ENCODE measurements at regions not wholly inside any gene's neighbourhood (a gene's known extent, or its start where the extent isn't known, plus 50 kb on each side); places are given as distances from the start of the nearest gene placed in this dataset.

DNA sequence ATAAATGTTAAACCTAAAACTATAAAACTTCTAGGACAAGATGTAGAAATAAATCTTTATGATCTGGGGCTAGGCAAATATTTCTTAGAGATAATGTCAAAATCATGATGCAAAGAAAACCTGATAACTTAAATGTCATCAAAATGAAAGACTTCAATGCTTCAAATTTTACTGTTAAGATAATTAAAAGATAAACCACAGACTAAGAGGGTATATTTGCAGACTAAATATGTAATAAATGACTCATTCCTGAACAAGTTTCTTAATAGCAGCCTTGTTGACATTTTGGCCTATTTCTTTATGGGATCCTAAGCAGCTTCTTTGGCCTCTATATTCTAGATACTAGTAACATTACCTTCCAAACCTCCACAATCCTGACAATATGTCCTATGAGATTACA is 2878.3 kb upstream of the PCDH20 start:
- TF ChIP-seq L3MBTL2 (conservative IDR thresholded peaks at IDR 0.05) (no peak), SP1 (IDR thresholded peaks at IDR 0.05) (no peak), FOXM1 (IDR thresholded peaks at IDR 0.05; ENCODE audit: borderline replicate concordance) (no peak), BHLHE40 (IDR thresholded peaks at IDR 0.05; ENCODE audit: borderline replicate concordance) (no peak)
- TF ChIP-seq, protein P1, sequence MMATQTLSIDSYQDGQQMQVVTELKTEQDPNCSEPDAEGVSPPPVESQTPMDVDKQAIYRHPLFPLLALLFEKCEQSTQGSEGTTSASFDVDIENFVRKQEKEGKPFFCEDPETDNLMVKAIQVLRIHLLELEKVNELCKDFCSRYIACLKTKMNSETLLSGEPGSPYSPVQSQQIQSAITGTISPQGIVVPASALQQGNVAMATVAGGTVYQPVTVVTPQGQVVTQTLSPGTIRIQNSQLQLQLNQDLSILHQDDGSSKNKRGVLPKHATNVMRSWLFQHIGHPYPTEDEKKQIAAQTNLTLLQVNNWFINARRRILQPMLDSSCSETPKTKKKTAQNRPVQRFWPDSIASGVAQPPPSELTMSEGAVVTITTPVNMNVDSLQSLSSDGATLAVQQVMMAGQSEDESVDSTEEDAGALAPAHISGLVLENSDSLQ (IDR thresholded peaks at IDR 0.05) = no peak

Data from HEK293T (cell line).